ACHN (cell line): ENCODE measurements at regions not wholly inside any gene's neighbourhood (a gene's known extent, or its start where the extent isn't known, plus 50 kb on each side); places are given as distances from the start of the nearest gene placed in this dataset.

Experiments used
- DNase-seq: peaks from one replicate; pipeline ENCODE4 v3.0.0-alpha.2; 2015
- in situ Hi-C: cut with HindIII; loops from 2 replicates; pipeline ENCODE4 v1.10.0; 2017; ENCODE audit warnings: low sequenced_read_pairs, low pct_ligation_motif_present, low pct_unique_long_range_greater_than_20kb

- in situ Hi-C loops, result no loop called here
- DNase-seq, result no peak
These were observed 251.0 kb downstream of the KLF12 start for GRCh38 chr13:73883162-73883561.

GRCh38 chr13:73880365-73880764, 253.8 kb downstream of the KLF12 start:
- in situ Hi-C loops, result no loop called here

DNA sequence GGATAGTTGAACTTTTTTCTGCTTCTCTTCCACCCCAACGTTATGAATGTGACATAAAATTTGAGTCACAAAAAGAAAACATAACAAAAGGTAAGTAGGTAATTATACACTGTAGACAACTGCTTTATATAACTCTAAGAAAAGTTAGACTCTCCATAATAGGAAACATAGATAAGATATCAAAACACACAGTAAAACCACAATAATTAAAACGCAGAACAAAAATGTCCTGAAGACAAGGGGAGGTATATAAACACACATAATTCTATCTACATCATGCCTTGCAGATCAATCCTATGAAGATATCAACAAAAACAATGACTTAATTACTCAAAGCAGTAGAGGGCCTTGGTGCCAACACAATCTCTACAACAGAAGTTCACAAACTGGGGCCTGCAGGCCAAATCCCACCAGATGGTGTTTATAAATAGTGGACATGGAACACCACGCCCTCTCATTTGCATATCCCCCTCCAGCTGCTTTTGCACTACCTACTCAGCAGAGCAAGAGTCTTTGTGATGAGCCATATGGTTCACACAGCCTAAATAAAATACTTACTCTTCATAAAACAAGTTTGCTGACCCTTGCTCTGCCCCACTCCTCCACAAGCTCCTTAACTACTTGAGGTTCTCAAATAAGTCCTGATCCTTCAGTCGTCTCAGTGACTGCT, 254.7 kb downstream of the KLF12 start:
- DNase-seq, result no peak
- in situ Hi-C loops, result no loop called here

More at GRCh38 chr13:73880365-73880764, 253.8 kb downstream of the KLF12 start:
- DNase-seq, result no peak

DNA sequence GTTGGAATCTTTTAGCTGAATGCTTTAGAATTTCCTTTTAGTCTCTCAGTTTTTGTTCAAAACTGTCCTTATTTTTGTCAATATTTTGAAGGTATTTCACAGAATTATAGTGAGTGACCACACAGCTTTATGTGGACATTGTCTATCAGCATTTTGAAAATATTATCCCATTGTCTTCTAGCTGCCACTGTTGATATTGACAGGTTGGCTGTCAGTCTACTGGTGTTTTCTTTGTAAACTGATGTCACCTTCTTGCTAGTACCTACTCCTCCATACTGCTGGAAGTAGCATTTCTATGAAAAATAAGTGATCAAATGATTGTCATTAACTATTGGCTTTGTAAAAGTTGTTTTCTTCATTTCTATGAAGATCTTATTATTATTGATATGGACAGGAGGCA, 256.8 kb downstream of the KLF12 start:
- no peak for DNase-seq
- in situ Hi-C loops, result no loop called here

DNA sequence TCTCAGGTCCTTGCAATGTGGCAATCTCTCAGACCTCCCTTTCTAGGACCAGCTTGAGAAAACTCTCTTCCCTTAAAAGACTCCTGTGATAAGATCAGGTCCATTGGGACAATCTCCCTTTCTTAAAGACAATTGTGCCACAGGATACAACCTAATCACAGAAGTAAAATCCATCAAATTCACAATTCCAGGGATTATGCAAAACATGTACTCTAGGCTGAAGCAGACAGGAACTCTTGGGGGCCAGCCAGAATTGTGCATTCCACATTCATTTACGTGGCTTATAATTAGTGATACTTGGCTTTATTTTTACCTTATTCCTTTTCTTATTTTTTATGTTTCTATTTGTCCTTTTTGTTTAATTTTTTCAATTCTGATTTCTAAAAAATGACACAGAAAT, 257.9 kb downstream of the KLF12 start:
- no peak for DNase-seq
- in situ Hi-C loops, result no loop called here

DNA sequence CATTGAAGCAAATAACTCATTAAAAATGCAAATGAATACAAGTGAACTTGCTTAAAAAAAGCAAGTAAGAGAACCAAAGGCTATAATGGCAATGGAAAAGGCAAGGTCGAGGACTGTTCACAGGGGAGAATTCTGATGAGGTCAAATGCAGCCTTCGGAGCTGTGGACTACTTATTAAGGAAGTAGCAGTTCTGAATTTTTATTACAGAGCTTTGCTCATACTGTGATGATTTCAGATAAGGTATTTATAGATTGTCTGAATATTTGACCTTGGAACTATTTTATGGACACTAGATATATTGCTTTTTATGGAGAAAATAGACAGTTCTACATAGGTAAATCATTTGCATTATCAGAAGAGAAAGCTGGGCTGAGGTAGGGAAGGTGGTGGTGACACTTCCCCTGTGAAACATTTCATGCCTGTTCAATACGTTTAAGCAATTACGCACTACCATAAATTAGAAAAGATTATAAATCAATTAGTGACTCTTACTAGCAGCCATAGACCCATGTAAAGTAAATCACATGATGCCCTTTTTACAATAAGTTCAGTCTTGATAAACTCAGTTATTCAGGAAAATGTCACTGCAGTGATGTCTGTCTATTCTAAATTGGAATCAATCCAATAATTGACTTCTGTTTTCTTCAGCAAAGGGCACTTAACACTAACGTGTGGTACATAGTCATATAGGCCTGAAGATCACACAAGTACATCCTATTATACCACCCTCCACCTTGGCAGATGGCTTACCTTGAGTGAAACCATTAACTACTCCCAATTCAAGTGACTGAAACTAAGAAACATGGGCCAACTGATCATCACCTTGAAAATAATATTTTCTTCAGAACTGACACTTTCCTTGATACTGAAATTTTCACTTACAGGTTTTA, 260.0 kb downstream of the KLF12 start:
- in situ Hi-C loops, result no loop called here

DNA sequence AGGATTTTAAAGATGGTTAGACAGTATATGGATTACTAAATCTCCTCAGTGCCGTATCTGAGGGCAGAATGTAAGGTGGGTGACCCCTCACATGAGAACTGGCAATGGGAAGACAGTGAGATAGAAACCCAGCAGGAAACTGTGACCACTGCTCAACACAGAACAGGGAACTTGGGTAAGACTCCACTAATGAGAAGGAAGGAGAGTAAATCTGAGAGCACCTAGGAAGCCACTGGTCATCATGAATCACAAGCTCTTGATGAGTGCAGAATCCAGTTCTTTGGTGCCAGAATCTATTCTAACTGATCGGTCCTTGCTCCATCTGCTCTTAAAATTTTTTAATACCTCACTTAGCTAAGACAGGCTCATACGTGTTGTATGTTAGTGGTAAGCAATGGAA, 261.8 kb downstream of the KLF12 start:
- no peak for DNase-seq
- in situ Hi-C loops, result no loop called here

More for the DNA sequence above, 260.0 kb downstream of the KLF12 start:
- DNase-seq, result no peak

DNA sequence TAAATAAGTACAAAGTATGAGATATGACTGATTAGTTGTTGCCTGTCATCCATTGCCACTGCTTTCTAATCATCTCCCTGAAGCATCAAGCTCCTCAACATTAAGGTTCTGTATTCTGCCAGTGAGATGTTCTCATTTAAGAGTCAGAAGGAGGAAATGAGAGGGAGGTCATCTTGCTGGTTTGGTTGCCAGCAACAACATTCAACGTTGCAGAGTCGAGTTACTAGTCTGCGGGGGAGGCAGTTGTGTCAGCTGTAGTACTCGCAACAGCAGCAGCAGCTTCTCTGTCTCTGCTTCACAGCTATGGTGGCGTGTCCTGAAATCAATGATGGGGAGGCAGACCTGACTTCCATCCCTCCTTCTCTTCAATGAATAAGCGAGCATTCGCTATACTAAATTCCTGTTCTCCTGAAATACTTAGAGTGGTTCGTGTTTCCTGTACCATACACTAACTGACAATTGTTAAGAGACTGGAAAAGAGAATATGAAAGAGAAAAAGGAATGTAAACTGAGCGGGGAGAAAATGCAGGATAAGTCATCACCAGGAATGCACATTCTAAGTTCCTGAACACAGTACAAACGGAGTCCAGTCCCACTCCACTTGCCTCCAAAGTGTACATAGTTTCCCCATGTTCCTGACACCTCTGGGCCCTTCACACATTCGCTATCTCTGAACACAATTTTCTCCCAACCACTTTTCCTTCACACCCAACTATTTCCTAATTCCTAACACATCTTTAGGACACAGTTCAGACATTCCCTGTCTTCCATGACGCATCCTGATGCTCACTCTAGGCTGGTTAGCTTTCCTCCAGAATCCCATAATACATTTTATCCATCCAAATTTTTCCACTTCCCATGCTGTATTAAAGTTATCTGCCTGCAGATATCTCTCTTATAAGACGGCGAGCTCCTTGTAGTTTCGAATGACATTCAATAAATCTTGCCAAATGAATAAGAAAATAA, 263.0 kb downstream of the KLF12 start:
- in situ Hi-C loops, result no loop called here
- no peak for DNase-seq

GRCh38 chr13:73870036-73870741, 264.0 kb downstream of the KLF12 start:
- in situ Hi-C loops, result no loop called here
- DNase-seq, result no peak

- no peak for DNase-seq
- in situ Hi-C loops, result no loop called here
These were observed 269.2 kb downstream of the KLF12 start for GRCh38 chr13:73865027-73865426.

DNA sequence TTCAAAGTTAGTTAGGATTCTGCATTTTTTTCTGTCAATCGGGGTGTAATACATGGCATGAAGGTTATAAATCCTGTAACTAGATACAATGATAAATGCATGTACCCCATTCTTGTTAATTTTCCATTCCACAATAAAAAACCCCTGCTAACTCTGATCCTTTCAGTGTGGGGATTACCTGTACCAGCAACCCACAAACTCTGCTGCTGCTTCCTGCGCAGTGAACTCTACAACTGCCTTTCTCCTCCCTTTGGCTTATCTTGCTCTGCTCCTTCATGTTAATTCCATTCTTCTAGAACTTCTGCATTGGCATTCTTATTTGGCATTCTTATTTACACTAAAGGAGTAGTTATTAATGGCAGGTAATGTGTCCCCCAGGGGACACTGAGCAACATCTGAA, 273.1 kb downstream of the KLF12 start:
- in situ Hi-C loops, result no loop called here

DNA sequence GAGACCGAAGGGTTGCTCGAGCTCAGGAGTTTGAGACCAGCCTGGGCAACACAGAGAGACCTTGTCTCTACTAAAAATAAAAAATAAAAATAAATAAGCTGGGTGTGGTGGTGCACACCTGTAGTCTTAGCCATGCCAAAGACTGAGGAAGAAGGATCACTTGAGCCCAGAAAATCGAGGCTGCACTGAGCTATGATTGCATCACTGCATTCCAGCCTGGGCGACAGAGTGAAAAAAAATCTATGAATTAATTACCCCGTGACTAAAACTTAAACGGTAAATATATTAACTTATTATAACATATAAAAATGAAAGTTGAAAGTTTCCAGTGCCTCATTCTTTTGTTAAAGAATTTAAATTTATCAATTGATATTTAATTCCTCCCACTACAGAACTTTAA, 273.7 kb downstream of the KLF12 start:
- in situ Hi-C loops, result no loop called here
- no peak for DNase-seq

More for the DNA sequence above, 273.1 kb downstream of the KLF12 start:
- DNase-seq, result no peak

GRCh38 chr13:73859841-73860240, 274.4 kb downstream of the KLF12 start:
- in situ Hi-C loops, result no loop called here
- no peak for DNase-seq

- no peak for DNase-seq
- in situ Hi-C loops, result no loop called here
These were observed 277.1 kb downstream of the KLF12 start for GRCh38 chr13:73857106-73857505.

DNA sequence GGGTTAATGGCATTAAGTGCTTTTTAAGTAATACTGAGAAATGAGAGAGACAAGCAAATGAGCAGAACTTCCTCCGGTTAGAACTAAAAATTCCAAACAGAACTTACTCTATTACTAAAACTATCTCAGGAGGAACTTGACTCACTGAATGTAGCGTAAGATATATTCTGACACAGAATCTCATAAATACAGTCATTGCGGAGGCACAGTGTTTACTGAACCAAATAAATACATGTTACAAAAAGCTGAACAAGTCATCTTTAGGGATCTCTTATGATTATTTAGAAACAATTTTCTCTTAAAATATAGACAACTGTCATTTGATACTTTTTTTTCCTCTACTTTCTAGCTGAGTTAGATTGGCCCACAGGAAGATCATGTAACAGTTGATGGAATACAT, 283.1 kb downstream of the KLF12 start:
- DNase-seq, result no peak
- in situ Hi-C loops, result no loop called here

GRCh38 chr13:73850104-73850873, 283.9 kb downstream of the KLF12 start:
- no peak for DNase-seq
- in situ Hi-C loops, result no loop called here

GRCh38 chr13:73849292-73849691, 284.9 kb downstream of the KLF12 start:
- in situ Hi-C loops, result no loop called here
- DNase-seq, result peak; percentile 51

GRCh38 chr13:73844986-73845385, 289.2 kb downstream of the KLF12 start:
- in situ Hi-C loops, result no loop called here
- DNase-seq, result no peak
